ENCODE measurements at regions not wholly inside any gene's neighbourhood (a gene's known extent, or its start where the extent isn't known, plus 50 kb on each side); places are given as distances from the start of the nearest gene placed in this dataset.
"Not testable (repeated sequence)": the region's sequence is repeated elsewhere in the genome, so short reads cannot be mapped to it uniquely, and the experiment has no call there.

DNA sequence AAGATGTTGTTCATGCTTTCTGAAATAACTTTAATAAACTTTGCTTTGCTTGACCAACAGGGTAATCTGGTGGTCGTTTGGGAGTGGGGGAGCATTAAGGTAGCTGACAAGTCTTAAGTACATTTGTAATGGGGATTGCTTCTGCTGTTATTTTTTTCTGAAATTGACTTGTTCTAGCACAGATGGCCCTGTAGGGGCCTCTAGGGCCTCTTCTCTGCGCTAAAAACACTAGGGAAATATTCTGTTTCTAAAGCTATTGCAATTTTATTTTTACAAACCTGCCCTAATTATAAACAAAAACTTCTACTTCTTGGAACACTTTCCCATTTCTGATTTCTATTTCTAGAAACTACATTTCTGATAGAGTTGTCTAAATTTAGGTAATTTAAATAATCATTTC lies 191.3 kb upstream of the KCNJ3 start:
- no peak for TF ChIP-seq ZFX (IDR thresholded peaks at IDR 0.05; ENCODE audit: borderline replicate concordance)
- TF ChIP-seq, protein P1, sequence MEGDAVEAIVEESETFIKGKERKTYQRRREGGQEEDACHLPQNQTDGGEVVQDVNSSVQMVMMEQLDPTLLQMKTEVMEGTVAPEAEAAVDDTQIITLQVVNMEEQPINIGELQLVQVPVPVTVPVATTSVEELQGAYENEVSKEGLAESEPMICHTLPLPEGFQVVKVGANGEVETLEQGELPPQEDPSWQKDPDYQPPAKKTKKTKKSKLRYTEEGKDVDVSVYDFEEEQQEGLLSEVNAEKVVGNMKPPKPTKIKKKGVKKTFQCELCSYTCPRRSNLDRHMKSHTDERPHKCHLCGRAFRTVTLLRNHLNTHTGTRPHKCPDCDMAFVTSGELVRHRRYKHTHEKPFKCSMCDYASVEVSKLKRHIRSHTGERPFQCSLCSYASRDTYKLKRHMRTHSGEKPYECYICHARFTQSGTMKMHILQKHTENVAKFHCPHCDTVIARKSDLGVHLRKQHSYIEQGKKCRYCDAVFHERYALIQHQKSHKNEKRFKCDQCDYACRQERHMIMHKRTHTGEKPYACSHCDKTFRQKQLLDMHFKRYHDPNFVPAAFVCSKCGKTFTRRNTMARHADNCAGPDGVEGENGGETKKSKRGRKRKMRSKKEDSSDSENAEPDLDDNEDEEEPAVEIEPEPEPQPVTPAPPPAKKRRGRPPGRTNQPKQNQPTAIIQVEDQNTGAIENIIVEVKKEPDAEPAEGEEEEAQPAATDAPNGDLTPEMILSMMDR (IDR thresholded peaks at IDR 0.05), result no peak
- no peak overlapping the region for H3K27ac ChIP-seq

DNA sequence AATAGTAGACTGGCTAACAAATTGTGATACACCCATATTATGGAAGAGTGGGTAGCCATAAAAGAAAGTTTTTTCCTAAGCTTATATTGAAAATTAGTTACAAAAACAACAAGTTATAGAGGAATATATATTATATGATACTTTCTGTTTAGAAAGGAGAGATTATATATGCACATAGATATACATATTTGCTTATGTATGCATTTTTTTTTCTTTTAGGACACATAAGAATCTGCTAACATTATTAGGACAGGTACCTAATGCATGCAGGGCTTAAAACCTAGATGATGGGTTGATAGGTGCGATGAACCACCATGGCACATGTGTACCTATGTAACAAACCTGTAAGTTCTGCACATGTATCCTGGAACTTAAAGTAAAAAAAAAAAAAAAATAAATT lies 179.6 kb upstream of the KCNJ3 start:
- H3K27ac ChIP-seq, result no peak overlapping the region

GRCh38 chr2:154520951-154521350 lies 177.5 kb upstream of the KCNJ3 start:
- not testable (repeated sequence) for H3K27ac ChIP-seq

More for the DNA sequence above, 179.6 kb upstream of the KCNJ3 start:
- TF ChIP-seq ZFX (IDR thresholded peaks at IDR 0.05; ENCODE audit: borderline replicate concordance), result no peak
- TF ChIP-seq, protein P1 (IDR thresholded peaks at IDR 0.05), result no peak

DNA sequence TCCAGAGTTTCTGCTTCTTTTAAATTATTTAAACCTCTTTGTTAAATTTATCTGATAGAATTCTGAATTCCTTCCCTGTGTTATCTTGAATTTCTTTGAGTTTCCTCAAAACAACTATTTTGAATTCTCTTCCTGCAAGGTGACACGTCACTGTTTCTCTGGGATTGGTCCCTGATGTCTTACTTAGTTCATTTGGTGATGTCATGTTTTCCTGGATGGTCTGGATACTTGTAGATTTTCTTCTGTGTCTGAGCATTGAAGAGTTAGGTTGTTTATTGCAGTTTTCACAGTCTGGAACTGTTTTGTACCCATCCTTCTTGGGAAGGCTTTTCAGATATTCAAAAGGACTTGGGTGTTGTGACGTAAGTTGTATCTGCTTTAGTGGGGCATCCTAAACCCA lies 172.3 kb upstream of the KCNJ3 start:
- H3K27ac ChIP-seq, result no peak overlapping the region
- TF ChIP-seq, protein P1 (IDR thresholded peaks at IDR 0.05), result no peak
- TF ChIP-seq ZFX (IDR thresholded peaks at IDR 0.05; ENCODE audit: borderline replicate concordance), result no peak

GRCh38 chr2:154527962-154528361 lies 170.5 kb upstream of the KCNJ3 start:
- no peak for TF ChIP-seq ZFX (IDR thresholded peaks at IDR 0.05; ENCODE audit: borderline replicate concordance)
- TF ChIP-seq, protein P1 (IDR thresholded peaks at IDR 0.05), result no peak

DNA sequence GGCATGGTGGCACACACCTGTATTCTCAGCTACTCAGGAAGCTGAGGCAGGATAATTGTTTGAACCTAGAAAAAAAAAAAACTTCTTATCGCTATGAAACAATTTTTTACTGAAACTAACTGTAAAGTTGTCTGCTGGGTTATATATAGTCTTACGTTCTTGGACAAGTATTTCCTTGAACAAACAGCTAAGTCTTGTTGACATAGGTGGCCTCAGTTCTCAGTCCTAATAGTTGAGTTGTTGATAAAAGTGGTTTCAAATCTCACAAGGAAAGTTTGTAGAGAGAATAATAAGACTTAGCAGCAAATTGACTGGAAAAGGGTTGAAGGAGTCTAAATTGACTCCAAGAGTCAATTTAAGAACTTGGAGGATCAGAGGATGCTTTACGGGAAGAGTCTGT lies 166.5 kb upstream of the KCNJ3 start:
- H3K27ac ChIP-seq, result no peak overlapping the region
- TF ChIP-seq, protein P1 (IDR thresholded peaks at IDR 0.05), result no peak
- no peak for TF ChIP-seq ZFX (IDR thresholded peaks at IDR 0.05; ENCODE audit: borderline replicate concordance)

More at GRCh38 chr2:154527962-154528361, 170.5 kb upstream of the KCNJ3 start:
- H3K27ac ChIP-seq, result no peak overlapping the region

DNA sequence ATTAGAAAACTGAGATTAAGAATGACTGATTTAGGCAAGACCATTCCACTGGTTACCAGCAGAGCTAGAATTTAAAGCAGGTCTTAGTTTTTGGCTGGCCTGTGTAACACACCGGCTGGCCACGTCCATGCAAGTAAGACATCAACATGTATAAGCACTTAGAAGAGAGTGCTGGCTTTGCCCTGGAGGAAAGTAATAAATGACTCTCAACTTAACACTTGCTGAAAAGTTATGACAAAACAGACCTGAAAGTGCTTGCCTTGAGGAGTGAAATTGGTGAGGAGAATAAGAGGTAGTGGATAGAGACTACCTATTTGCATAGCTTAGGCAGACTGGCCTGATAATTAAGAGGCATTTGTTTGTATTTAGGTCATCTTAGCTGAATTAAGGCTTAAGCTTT lies 165.7 kb upstream of the KCNJ3 start:
- no peak for TF ChIP-seq ZFX (IDR thresholded peaks at IDR 0.05; ENCODE audit: borderline replicate concordance)
- TF ChIP-seq, protein P1 (IDR thresholded peaks at IDR 0.05), result no peak
- H3K27ac ChIP-seq, result no peak overlapping the region

DNA sequence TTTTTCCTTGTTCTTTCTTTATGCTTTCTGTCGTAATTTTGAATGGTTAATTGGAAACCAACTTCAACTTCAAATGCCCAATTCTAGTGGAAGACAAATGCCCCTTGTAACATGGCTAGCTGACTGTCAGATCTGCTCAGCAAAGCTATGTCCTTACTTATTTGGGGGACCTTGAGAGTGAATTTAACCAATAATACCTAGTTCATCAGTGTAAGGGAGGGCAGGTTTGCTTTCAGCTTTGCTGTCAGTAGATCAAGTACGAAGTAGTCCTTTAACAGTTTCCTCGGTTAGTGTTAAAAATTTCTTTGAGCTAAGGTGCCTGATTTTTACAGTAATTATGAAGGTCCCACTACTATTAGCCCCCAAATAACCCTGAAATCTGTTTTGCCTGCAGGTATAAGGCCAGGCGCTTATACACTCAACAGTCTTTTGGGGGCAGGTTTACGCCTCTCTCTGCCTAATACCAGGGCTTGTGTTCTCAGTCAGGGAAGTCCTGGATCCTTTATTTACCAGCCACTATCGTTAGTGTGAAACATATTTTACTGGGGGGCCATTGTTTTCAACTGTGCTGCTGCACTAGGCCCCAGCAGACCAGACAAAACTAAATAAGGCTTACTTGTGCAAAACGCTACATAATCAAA lies 165.1 kb upstream of the KCNJ3 start:
- H3K27ac ChIP-seq, result no peak overlapping the region
- TF ChIP-seq, protein P1 (IDR thresholded peaks at IDR 0.05), result no peak
